OCI-LY7 (cell line): ENCODE measurements at regions not wholly inside any gene's neighbourhood (a gene's known extent, or its start where the extent isn't known, plus 50 kb on each side); places are given as distances from the start of the nearest gene placed in this dataset.

Source experiments
- CTCF ChIP-seq: fragments of 200-600 bp; sonication (generic); conservative IDR thresholded peaks from 2 replicates; pipeline ENCODE4 v1.5.1; 2014; ENCODE audit warnings: mild to moderate bottlenecking, antibody characterized with exemption, low read length, moderate library complexity, mixed read lengths
- EZH2phosphoT487 ChIP-seq: fragments of 200-600 bp; sonication (generic); IDR thresholded peaks from 2 replicates; pipeline ENCODE4 v1.6.1; 2018; ENCODE audit warnings: low read depth, borderline replicate concordance, mild to moderate bottlenecking, mixed run types, antibody characterized with exemption, low read length, moderate library complexity, mixed read lengths

DNA sequence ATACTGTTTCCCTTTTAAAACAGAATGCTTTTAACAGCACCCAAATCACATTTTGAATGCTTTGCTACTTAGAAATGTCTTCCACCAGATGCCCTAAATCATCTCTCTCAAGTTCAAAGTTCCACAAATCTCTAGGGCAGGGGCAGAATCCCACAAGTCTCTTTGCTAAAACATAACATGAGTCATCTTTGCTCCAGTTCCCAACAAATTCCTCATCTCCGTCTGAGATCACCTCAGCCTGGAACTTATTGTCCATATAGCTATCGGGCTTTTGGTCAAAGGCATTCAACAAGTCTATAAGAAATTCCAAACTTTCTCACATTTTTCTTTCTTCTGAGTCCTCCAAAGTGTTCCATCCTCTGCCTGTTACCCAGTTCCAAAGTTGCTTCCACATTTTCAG lies 1374.5 kb upstream of the NXPH2 start:
- TF ChIP-seq CTCF (no peak), EZH2phosphoT487 (no peak)
